Retina (tissue), 1 donor: ENCODE measurements at regions not wholly inside any gene's neighbourhood (a gene's known extent, or its start where the extent isn't known, plus 50 kb on each side); places are given as distances from the start of the nearest gene placed in this dataset.

Experiments
- DNase-seq: peaks from one replicate; pipeline ENCODE4 v3.0.0-alpha.2; 2016

- no peak for DNase-seq
Measured at GRCh38 chr1:221072214-221072613, 193.0 kb downstream of the HLX start.

- DNase-seq: no peak
Measured at GRCh38 chr1:221074332-221074731, 195.1 kb downstream of the HLX start.

DNA sequence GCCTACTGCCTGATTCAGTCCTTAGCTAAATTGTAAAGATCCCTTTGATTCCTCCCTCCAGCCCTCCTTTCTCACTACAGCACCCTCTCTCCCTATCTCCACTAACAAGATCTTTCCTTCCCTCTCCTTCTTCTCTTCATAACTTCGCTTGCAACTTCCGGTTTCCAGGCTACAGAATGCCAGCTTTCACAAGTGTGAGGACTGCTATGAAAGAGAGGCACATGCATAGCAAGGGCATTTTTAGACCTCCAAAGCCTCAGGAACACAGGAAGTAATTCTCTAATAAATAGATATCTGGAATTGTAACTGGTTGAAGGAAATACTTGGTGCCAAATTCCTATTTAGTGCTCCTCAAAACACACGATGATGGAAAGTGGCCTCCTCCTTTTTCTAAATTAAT lies 196.7 kb downstream of the HLX start:
- no peak for DNase-seq

- DNase-seq: no peak
Measured at GRCh38 chr1:221076391-221076811, 197.2 kb downstream of the HLX start.

DNA sequence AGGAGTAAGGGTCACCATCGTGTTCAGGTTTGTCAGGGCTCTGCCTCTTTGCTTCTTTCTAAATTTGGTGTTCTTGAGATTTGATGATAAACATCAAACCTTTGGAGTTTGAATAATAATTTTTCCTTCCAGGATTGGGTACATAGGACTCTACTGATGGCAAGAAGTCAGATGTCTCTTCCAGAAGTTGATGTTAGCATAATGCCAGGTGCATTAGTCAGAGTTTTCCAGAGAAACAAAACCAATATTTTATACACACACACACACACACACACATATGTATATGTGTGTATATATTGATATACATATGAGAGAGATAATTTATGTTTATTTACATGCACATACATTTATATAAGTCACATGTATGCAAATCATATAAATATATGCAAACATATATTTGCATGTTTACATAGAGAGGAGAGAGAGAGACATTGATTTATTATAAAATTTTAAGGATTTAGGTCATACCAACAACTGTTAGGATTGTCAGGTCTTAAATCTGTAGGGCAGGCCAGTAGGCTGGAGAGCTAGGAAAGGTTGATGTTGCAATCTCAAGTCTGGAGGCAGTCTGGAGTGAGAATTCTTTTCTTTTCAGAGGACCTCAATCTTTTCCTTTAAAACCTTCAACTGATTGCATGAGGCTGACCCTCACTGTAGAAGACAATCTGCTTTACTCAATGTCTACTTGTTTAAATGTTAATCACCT lies 199.2 kb downstream of the HLX start:
- DNase-seq: no peak

DNA sequence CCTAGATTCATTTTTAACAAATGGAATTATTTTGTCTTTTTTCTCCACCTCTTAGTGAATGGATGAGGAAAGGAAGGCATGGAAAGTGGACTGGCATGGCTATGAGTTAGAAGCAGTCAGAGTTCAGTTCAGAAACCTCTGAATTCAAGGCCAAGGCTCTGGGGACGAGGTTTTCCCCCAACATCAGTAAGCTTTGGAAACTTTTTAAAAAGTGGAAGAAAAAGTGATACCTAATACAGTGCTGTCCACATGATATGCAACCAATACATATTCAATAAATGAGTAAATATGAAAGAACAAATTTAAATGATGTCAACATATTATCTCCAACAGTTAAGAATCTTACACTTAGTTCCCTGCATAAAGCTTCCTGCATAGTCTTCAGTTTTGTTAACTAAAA lies 204.7 kb downstream of the HLX start:
- DNase-seq: no peak

GRCh38 chr1:221084681-221085080 lies 205.4 kb downstream of the HLX start:
- no peak for DNase-seq

GRCh38 chr1:221085701-221086375 lies 206.6 kb downstream of the HLX start:
- DNase-seq: no peak

DNA sequence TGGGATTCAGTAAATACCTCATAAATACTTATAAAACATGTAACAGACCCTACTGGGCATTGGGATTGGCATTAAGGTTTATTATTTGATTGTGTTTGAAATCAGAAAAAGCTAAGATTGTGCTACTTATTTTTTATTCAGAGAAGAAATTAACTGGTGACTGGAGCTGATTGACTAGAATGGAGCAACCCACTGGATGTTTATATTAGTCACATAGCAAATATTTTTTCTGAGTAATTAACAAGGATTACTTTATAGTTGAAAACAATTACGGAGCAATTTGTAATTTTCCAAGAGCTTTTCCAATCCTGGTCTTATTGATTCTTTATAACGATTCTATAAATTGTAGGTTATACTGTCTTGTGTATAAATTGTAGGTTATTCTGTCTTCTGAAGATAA lies 208.7 kb downstream of the HLX start:
- no peak for DNase-seq

- no peak for DNase-seq
Measured at GRCh38 chr1:221089273-221089672, 210.0 kb downstream of the HLX start.

- DNase-seq: no peak
Measured at GRCh38 chr1:221089803-221090202, 210.6 kb downstream of the HLX start.

GRCh38 chr1:221093903-221094791 lies 214.9 kb downstream of the HLX start:
- no peak for DNase-seq

DNA sequence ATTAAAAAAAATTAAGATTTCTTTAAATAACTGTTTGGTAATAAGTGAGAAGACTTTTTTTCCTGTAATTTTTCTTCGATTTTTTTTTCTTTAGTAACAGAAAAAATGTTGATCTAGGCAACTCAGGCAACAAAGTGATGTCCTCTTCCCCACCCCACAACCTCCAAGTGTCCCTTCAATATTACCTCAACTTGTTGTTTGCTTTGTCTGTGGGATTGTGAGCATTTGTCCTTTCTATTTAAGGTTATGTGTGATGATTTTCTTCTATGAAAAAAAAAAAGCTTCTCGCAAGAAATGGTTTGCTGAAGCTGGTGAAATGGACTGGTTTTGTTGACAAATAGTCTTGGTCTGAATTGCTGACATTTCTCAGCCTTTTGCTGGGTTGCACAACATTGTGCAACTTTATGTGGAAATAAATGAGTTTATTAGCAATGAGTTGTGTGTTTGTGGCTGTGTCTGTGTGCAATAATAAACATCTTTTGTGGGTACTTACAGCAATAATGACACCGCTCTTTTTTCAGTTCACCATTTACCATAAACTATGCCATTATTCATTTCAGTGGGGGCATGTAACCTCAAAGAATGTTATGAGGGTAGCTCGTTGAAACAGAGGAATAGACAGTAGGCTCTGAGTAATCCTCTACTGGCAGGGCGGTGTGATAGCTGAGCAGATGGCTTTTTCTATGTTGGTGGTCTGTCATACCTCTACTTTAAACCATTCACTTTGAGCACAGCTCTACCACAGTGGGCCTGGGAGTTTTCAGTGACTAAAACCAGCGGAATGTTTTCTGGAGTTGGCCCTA lies 218.4 kb downstream of the HLX start:
- no peak for DNase-seq

DNA sequence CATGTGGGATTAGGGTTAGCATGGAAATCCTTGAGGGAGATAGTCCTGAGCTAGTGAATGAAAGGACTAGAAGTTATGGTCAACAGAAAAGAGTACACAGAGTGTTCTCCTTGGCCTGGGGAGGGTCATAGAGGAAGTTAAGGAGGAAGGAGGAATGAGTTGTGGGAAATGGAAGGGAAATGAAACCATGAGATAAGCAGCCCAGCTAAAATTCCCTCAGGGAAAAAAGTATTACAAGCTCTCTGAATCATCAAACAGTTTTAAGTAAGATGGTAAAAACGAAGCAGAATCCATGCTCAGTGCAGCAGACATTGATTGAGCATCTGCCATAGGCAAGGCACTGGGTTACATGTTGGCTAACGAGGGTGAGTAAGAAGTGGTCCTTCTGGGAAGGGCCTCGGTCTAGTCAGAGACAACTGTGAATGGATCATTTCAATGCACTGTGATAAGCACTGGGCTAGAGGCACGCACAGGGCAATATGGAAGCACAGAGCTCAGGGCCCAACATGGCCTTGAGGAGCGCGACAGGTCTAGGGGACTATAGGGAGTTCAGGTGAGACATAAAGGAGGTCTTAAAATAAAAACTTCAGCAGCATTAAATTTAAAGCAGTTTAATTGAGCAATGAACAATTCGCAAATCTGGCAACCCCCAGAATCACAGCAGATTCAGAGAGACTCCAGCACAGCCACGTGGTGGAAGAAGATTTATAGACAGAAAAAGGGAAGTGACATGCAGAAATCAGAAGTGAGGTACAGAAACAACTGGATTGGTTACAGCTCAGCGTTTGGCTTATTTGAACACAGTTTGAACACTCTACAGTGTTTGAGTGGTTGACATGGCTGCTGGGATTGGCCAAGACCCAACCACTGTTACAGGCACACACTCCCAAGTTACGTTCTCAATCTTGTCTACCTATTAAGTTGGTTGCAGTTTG lies 219.5 kb downstream of the HLX start:
- no peak for DNase-seq

DNA sequence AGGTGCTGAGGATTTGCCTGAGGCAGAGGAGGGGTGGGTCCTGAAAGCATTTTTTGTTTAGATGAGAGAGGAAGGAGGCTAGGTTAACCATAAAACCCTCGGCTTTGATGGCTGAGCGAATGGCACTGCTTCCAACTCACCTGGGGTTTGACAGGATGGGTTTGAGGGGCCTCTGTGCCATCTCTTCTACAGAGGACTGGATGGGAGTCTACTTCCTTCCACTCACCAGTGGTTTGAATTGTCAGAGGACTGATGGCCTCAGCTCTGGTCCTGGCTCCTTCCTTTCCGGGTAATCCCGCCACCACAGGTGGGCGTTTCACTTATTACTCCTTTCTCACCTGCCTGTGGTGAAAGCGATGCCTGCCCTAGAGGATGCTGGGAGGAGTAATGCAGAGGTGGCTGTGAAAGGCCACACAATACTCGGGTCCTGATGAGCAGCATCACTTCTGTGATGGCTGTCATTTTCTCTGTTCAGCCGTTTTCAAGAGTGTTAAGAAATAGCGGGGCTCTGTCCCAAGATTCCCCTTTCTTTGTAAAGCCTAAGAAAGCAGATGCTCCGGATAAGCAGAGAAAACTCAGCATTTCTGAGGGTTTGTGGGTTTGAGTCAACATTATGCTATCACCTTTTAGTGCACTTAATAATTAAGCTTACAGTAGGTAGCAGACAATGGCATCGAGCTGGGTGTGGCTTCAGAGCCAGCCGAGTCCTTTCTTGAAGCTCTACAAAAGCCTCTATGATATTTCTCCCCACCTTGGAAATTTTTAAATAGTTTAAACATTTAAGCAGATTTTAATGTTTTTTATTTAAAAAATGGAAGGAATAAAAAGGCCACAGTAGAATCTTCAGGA lies 220.7 kb downstream of the HLX start:
- no peak for DNase-seq

- no peak for DNase-seq
Measured at GRCh38 chr1:221100611-221101010, 221.4 kb downstream of the HLX start.

- DNase-seq: no peak
Measured at GRCh38 chr1:221101807-221102605, 222.8 kb downstream of the HLX start.

DNA sequence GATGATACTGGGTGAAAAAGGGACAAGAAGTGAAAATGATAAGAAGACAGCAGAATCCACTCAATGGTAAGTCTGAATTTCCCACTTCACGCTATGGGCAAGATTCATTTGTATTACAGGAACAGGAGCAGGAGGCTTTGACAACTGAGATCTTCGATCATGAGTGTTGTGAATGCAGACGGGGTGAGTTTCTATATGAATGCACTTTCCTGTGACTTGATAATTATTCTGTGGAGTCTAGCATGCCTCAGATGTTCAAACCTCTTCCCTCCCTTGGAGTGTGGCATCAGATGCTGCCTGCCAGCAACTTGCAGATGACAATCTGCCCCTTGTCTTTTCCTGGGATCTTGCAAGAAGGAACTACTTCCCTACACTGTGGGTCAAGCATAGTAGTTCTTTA lies 225.4 kb downstream of the HLX start:
- DNase-seq: no peak

DNA sequence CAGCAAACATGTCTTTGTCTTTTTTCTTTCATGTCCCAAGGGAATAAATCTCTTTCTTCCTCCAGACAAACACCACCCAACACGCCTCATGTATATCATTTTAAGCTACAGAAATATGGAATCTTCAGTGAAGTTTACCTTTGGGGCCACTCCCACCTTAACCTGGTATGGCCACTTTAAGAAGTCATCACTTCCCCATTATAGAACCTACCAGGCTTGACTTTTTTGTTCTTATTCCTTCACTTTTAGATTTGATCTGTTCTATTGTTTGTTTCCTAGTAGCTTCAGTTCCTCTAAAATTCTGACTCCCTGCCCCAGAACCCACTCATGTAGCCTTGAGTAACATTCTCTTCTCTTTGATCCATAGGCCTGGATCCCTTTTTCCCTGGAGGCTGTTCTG lies 226.3 kb downstream of the HLX start:
- DNase-seq: no peak

DNA sequence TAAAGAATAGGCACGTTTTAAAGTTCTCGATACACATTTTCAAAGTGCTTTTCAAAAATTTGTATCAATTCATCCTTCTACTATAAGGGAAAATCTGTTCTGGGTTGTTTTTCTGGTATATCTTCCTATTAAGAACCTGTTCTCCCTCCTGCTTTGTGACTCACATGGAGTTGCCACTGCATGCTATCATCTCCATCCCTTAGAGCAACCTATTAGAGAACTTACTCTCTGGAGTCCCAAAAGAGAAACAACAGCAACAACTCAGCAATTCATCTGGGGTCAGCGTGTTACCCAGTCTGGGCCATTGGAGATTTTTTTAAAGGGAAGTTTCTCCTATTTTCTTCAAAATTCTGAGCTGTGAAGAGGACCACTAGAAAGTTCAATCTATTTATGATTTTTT lies 227.4 kb downstream of the HLX start:
- no peak for DNase-seq
